ENCODE measurements at regions not wholly inside any gene's neighbourhood (a gene's known extent, or its start where the extent isn't known, plus 50 kb on each side); places are given as distances from the start of the nearest gene placed in this dataset.

DNA sequence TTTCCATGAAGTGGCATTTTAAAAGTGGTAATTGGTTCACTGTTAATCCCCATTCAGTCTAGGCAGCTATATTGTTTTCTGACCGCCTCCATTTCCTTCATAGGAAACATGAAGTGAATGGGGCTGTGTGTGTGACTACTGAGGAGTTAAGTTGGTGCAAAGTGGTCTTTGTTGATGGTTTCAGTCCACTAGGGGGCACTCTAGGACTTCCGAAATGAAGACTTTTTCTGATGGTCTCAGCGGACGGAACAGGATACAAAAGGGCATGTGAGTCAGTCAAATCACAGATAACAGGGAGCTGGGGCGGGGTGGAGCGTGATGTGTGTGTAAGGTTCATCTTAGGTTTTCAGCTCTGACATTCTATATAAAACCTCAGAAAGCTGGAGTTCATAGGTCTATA, 240.1 kb upstream of the OR4E1 start:
- ChIA-PET CTCF (no interaction called here), POLR2A (ENCODE audit: unreplicated experiment) (interaction anchor here (0.5 kb wide), 1 partner anchor 86 kb away, joined by 3 read pairs; no protein-coding TSS in a partner anchor)
- H3K4me3 ChIP-seq (ENCODE audit: insufficient read depth, low read depth, low read length): no peak overlapping the region
- ATAC-seq (ENCODE audit: low read depth) (peak; percentile 63), DNase-seq (peak; percentile 38)
- H3K4ac ChIP-seq (ENCODE audit: low read depth, low read length): no peak overlapping the region
- WGBS, 2 experiments (ENCODE audit: extremely low coverage in 2 of 2, insufficient read length in 1 of 2): 0% methylated on average over 1 of the region's 6 CpGs; no CpG with 5 or more reads in 1 of the 2 experiments
- H3K23ac ChIP-seq (ENCODE audit: low read depth, low read length): no peak overlapping the region
- H4K91ac ChIP-seq (ENCODE audit: insufficient read depth, low read depth, low read length): no peak overlapping the region
- H4K8ac ChIP-seq (ENCODE audit: low read depth in 2 of 2, low read length in 2 of 2): no peak overlapping the region
- no peaks in the 10 kb centered on the region for H3K79me1 ChIP-seq (ENCODE audit: low read depth in 1 of 2, low read length in 2 of 2)
- H2BK5ac ChIP-seq (ENCODE audit: low read depth, low read length, poor library complexity, severe bottlenecking): no peak overlapping the region
- in situ Hi-C loops (cut with MboI; ENCODE audit: low sequenced_read_pairs): no loop called here
- H3K14ac ChIP-seq (replicated peaks; ENCODE audit: low read depth, low read length): no peak overlapping the region
- H3K4me1 ChIP-seq (ENCODE audit: control insufficient read depth, insufficient read depth, low read length): no peaks in the 10 kb centered on the region
- no peaks in the 10 kb centered on the region for H4K20me1 ChIP-seq (ENCODE audit: insufficient read depth, low read length)
- no peak overlapping the region for H2BK15ac ChIP-seq (ENCODE audit: low read depth, low read length)
- no peak overlapping the region for H3K27ac ChIP-seq (ENCODE audit: insufficient read depth, low read length)
- no peak overlapping the region for H2AFZ ChIP-seq (replicated peaks; ENCODE audit: low read length, poor library complexity)
- no peaks in the 10 kb centered on the region for H3K36me3 ChIP-seq (ENCODE audit: control insufficient read depth, insufficient read depth, low read length)
- no peak overlapping the region for H3K4me2 ChIP-seq (ENCODE audit: low read depth, low read length)
- H3K18ac ChIP-seq (ENCODE audit: low read depth, low read length): no peak overlapping the region
- no peak overlapping the region for H2BK20ac ChIP-seq (ENCODE audit: low read depth, low read length)
- H3K56ac ChIP-seq (ENCODE audit: extremely low read depth, insufficient read depth, low read length): no peak overlapping the region
- no peaks in the 10 kb centered on the region for H3K27me3 ChIP-seq (ENCODE audit: control insufficient read depth, insufficient read depth, low read length)
- TF ChIP-seq RCOR1 (IDR thresholded peaks at IDR 0.05; ENCODE audit: insufficient replicate concordance, low read length): no peak
- TF ChIP-seq, protein P1, sequence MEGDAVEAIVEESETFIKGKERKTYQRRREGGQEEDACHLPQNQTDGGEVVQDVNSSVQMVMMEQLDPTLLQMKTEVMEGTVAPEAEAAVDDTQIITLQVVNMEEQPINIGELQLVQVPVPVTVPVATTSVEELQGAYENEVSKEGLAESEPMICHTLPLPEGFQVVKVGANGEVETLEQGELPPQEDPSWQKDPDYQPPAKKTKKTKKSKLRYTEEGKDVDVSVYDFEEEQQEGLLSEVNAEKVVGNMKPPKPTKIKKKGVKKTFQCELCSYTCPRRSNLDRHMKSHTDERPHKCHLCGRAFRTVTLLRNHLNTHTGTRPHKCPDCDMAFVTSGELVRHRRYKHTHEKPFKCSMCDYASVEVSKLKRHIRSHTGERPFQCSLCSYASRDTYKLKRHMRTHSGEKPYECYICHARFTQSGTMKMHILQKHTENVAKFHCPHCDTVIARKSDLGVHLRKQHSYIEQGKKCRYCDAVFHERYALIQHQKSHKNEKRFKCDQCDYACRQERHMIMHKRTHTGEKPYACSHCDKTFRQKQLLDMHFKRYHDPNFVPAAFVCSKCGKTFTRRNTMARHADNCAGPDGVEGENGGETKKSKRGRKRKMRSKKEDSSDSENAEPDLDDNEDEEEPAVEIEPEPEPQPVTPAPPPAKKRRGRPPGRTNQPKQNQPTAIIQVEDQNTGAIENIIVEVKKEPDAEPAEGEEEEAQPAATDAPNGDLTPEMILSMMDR (conservative IDR thresholded peaks at IDR 0.05; ENCODE audit: low read depth, low read length): peak; percentile 37
- intact Hi-C loops (cut with micrococcal nuclease): no loop called here
- H3K9me1 ChIP-seq (ENCODE audit: insufficient read depth, low read length): no peaks in the 10 kb centered on the region
- dilution Hi-C loops (cut with HindIII; ENCODE audit: low sequenced_read_pairs, unreplicated experiment): no loop called here
- BruUV-seq (replicated peaks): no TSS peak
- H2BK120ac ChIP-seq (ENCODE audit: low read depth, low read length): no peak overlapping the region
- no peak overlapping the region for H4K5ac ChIP-seq (ENCODE audit: low read depth, low read length)
- H2AK5ac ChIP-seq (ENCODE audit: low read depth, low read length): no peak overlapping the region
- H3K9ac ChIP-seq (ENCODE audit: low read depth, low read length): no peak overlapping the region
- H3K9me3 ChIP-seq (ENCODE audit: control insufficient read depth, insufficient read depth, low read length): no peaks in the 10 kb centered on the region
- no peak overlapping the region for H2AK9ac ChIP-seq (replicated peaks; ENCODE audit: low read depth, low read length, poor library complexity)

Data from IMR-90 (cell line).